ENCODE measurements at regions not wholly inside any gene's neighbourhood (a gene's known extent, or its start where the extent isn't known, plus 50 kb on each side); places are given as distances from the start of the nearest gene placed in this dataset.

DNA sequence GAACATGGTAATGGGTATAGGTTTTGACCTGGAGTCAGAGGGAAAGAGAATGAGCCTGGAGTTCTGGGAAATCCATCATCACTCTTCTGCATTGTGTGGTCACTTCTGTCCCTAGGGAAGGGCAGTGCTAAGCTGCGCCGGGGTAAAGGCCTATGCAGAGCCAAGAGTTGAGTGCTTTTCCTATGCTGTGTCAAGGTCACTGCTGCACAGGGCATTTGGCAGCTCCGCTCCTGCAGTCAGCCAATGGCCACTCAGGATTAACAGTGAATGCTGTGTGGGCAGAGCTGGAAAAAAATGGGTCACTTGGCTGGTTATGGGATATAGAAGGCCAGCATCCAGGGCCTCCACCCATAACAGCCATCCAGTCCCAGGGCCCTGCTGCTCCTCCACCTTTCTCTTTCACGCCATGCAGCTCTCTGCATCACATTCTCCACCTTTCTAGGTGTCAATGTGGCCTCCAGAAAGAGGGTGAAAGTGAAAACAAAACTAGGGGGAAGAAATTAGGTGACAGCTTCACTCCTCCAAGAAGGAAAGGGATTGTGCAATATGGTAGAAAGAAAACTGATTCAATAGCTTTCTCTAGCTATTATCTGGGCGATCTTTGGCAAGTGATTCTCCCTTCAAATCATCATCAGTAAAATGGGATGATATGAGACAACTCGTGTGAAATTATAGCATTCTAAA lies 279.3 kb upstream of the ANKRD55 start:
- Histone ChIP-seq H3K27me3 (replicated peaks) (no peaks in the 10 kb centered on the region), H3K27ac (no peak overlapping the region), H3K9me3 (replicated peaks) (no peaks in the 10 kb centered on the region), H3K4me3 (no peak overlapping the region), H3K36me3 (no peaks in the 10 kb centered on the region), H3K4me1 (replicated peaks) (0 out of 2 replicates have a peak, but pooled peaks cover 3% of the 10 kb centered on the region)
- DNase-seq (ENCODE audit: low read depth in 1 of 2, low spot score in 2 of 2): no peak

DNA sequence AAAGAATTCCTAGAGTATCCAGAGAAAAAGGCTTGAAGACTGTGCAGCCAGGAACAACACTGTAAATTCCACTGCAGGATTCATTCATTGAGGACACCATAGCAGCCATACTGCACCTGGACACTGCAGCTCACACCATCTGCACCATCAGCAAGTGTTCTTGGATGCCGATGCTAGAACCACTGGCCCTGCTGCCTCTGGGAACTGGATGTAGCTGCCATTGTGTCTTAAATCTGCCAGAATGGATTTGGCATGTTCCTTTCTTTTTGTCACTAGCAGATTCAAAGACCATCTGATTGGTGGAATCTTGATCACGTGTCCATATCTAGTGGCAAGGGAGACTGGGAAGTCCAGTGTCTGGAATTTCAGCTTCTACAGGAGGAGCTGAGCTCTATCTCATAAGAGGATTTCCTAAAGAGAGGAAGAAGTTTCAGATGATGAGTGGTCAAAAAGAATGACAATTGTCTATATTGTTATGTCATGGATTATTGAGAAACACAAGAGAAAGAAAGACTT lies 278.3 kb upstream of the ANKRD55 start:
- no peaks in the 10 kb centered on the region for H3K27me3 ChIP-seq (replicated peaks)
- no peaks in the 10 kb centered on the region for H3K36me3 ChIP-seq
- H3K4me1 ChIP-seq (replicated peaks): 0 out of 2 replicates have a peak, but pooled peaks cover 3% of the 10 kb centered on the region
- no peak overlapping the region for H3K4me3 ChIP-seq
- H3K9me3 ChIP-seq (replicated peaks): no peaks in the 10 kb centered on the region
- DNase-seq (ENCODE audit: low read depth in 1 of 2, low spot score in 2 of 2): no peak
- no peak overlapping the region for H3K27ac ChIP-seq

DNA sequence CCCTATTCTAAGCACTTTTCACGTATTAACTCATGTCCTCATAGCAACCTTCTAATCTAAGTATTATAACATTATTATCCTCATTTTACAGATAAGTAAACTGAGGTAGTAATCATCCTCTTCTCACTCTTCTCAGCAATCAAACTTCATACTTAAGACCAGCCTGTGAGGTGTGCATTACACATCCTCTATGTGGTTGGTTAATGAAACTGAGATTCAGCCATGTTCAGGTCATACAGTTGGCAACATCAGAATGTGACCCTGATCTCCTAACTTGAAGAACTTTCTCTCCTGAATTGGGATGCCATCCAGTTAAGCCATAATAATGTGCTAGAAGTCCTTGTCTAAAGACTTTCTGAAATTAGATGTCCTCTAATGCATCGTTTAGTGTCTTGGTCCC lies 275.1 kb upstream of the ANKRD55 start:
- Histone ChIP-seq H3K9me3 (replicated peaks) (no peaks in the 10 kb centered on the region), H3K27ac (no peak overlapping the region), H3K4me1 (replicated peaks) (no peaks in the 10 kb centered on the region), H3K36me3 (no peaks in the 10 kb centered on the region), H3K27me3 (replicated peaks) (no peaks in the 10 kb centered on the region), H3K4me3 (no peak overlapping the region)
- no peak for DNase-seq (ENCODE audit: low read depth in 1 of 2, low spot score in 2 of 2)

DNA sequence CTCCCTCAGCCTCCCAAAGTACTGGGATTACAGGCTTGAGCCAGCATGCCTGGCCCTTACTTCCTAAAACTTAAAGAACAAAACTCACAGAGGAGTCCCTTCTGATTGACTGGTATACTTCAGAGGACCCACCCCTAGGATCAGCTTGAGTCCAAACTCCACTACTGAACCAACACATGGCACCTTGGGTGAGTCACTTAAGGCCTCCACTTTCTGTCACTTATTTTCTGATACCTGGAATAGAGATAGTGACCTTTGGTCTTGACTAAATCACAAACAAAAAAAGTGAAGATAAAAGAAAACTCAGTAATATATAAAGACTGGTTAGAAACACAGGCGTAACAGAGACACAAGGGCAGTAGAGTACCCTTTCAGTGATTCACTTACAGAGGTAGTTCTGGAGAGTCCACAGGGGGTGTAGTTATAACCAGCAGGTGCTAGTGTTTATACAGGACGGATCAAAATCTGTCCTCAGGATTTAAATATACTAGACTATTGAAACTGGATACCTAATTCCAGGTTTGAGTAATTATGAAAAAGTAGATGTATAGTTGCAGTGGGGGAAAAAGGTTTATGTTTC lies 274.3 kb upstream of the ANKRD55 start:
- Histone ChIP-seq H3K9me3 (replicated peaks) (no peaks in the 10 kb centered on the region), H3K4me1 (replicated peaks) (no peaks in the 10 kb centered on the region), H3K36me3 (no peaks in the 10 kb centered on the region), H3K27me3 (replicated peaks) (no peaks in the 10 kb centered on the region), H3K27ac (no peak overlapping the region), H3K4me3 (no peak overlapping the region)
- no peak for DNase-seq (ENCODE audit: low read depth in 1 of 2, low spot score in 2 of 2)

DNA sequence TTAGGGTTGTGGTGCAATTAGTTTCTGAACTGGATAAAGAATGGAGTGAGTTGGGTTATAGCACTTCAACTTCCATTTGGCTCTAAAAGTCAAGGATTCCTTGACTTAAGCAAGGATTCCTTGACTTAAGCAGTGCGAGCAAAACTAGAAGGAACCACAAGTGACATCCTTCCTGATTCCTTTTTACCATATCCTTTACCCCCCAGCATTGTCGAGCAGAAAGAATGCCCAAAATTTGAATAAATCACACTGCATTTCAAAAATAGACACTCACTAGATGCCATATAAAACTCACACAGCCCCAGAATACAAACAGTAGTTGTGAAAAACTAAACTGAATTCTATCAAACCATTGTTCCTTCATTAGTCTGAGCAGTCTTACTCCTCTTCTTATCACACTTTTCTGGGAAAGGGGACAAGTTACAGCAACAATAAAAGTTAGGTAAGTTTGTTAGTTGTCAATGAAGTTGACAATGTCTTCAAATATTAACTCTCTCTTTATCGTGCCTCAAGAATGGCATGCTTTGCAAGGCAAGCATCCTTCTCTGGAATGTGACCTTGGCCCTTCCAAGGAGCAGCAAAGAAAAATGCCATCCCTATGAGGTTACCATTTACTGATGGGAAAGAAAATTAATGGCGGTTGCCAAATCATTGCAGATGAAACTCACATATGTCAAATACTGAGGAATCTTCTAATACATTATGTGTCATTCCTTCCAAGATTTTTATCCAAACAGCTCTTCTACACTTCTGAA lies 273.3 kb upstream of the ANKRD55 start:
- H3K4me1 ChIP-seq (replicated peaks): no peaks in the 10 kb centered on the region
- no peak for DNase-seq (ENCODE audit: low read depth in 1 of 2, low spot score in 2 of 2)
- no peaks in the 10 kb centered on the region for H3K9me3 ChIP-seq (replicated peaks)
- no peak overlapping the region for H3K27ac ChIP-seq
- no peaks in the 10 kb centered on the region for H3K27me3 ChIP-seq (replicated peaks)
- H3K36me3 ChIP-seq: no peaks in the 10 kb centered on the region
- H3K4me3 ChIP-seq: no peak overlapping the region

DNA sequence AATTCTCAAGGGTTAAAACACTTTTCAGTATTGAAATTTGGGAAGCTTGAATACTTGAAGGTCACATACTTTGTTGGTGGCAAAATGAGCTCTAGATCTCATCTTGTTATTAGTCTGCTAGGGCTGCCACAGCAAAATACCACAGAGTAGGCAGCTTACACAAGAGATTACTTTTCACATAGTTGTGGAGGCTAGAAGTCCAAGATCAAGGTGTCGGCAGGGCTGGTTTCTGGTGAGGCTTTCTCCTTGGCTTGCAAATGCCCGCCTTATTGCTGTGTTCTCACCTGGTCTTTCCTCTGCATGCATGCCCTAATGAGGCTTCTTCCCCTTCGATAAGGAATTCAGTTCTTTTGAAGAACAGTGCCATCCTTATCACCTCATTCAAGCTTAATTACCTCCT lies 270.8 kb upstream of the ANKRD55 start:
- no peaks in the 10 kb centered on the region for H3K27me3 ChIP-seq (replicated peaks)
- H3K4me1 ChIP-seq (replicated peaks): no peaks in the 10 kb centered on the region
- H3K27ac ChIP-seq: no peak overlapping the region
- H3K4me3 ChIP-seq: no peak overlapping the region
- no peaks in the 10 kb centered on the region for H3K9me3 ChIP-seq (replicated peaks)
- H3K36me3 ChIP-seq: no peaks in the 10 kb centered on the region
- DNase-seq (ENCODE audit: low read depth in 1 of 2, low spot score in 2 of 2): no peak

DNA sequence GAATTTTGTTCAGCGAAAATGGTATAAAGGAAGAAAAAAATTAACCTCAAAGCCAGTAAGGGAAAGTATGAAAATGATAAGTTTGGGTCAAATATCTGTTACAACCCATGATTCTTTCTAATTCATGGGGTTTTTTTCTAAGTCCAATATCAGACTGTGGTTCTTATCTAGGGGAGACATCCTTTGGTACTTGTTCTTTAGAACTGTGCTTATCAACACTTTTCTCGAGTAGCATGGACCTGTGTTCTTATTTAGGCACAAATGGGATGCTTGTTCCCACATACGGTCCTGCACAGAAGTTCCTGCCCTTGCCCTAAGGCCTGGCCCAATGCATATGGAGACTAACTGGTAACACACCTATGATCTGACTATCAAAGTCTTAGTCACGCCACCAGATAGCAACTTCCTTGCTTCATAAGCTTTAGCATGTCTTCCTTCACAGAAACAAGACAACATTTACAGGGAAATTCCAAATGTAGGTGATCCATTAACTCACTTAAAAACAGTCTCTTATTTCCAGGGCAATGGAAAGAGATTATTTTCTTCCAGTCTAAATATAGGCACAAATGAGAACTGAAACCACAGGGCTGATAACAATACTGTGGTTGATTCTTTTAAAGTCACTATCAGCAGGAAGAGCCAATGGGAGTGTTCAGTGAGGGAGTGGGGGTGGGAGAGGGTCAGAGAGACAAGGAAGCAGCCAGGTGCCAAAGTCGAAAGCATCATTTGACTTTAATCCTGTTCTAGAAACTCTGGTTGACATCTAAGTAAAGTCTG lies 268.8 kb upstream of the ANKRD55 start:
- no peaks in the 10 kb centered on the region for H3K36me3 ChIP-seq
- no peak for DNase-seq (ENCODE audit: low read depth in 1 of 2, low spot score in 2 of 2)

DNA sequence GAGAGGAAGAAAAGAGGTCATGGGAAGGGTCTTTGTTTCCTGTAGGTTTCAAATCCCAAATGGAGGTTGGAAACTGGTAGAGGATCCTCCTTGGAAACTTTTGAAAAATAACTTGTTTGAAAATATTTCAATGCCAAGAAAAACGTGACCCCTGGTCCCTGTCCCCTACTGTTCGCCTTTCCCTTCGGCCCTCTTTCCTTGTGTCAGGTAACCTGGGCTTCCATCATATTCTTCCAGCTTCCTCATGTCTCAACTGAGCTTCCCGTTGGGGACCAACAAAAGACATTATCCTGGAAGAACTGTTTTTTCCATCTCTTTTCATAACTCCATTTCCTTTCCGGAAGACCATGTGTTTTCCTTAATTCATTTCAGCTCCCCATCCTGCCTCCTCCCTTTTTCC lies 266.8 kb upstream of the ANKRD55 start:
- Histone ChIP-seq H3K36me3 (no peaks in the 10 kb centered on the region), H3K27me3 (replicated peaks) (no peaks in the 10 kb centered on the region), H3K27ac (no peak overlapping the region), H3K9me3 (replicated peaks) (no peaks in the 10 kb centered on the region), H3K4me3 (no peak overlapping the region), H3K4me1 (replicated peaks) (peaks cover 9% of the 10 kb centered on the region)
- no peak for DNase-seq (ENCODE audit: low read depth in 1 of 2, low spot score in 2 of 2)

More for the DNA sequence above, 268.8 kb upstream of the ANKRD55 start:
- H3K4me3 ChIP-seq: no peak overlapping the region
- no peaks in the 10 kb centered on the region for H3K9me3 ChIP-seq (replicated peaks)
- H3K4me1 ChIP-seq (replicated peaks): peaks cover 2% of the 10 kb centered on the region
- no peak overlapping the region for H3K27ac ChIP-seq
- H3K27me3 ChIP-seq (replicated peaks): no peaks in the 10 kb centered on the region

DNA sequence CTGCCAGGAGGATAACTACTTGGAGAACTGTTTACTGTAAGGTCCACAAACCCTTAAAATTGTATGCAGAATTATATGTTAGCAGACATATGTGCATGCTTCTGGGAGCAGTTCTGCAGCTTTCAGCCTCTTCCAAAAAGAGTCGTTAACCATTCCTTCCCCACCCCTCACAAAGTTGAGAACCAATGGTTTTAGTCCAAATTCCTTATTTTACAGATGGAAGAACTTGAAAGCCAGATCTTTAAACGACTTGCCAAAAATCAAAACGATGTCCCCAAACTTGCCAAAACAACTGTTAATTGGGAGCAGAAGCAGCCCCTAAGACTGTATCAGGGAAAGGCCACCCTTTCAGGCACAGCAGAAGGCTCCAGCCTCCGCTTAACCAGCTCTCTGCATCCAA lies 266.4 kb upstream of the ANKRD55 start:
- Histone ChIP-seq H3K4me3 (no peak overlapping the region), H3K27me3 (replicated peaks) (no peaks in the 10 kb centered on the region), H3K36me3 (no peaks in the 10 kb centered on the region), H3K9me3 (replicated peaks) (no peaks in the 10 kb centered on the region), H3K4me1 (replicated peaks) (peaks cover 11% of the 10 kb centered on the region), H3K27ac (no peak overlapping the region)
- DNase-seq (ENCODE audit: low read depth in 1 of 2, low spot score in 2 of 2): no peak

DNA sequence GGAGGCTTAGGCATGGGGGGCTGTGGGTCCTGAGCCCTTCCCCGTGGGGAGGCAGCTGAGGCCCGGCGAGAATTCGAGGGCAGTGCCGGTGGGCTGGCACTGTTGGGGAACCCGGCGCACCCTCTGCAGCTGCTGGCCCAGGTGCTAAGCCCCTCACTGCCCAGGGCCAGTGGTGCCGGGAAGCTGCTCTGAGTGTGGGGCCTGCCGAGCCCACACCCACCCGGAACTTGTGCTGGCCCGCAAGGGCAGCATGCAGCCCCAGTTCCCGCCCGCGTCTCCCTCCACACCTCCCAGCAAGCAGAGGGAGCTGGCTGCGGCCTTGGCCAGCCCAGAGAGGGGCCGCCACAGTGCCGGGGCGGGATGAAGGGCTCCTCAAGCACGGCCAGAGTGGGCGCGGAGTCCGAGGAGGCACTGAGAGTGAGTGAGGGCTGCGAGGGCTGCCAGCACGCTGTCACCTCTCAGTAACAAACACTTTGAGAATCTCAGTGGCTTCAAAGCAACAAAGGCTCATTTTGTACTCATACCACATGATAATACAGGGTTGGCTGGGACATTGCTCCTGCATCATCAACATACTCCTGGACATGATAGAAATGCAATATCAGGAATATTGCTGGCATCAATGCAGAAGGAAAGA lies 265.7 kb upstream of the ANKRD55 start:
- no peak overlapping the region for H3K4me3 ChIP-seq
- no peak for DNase-seq (ENCODE audit: low read depth in 1 of 2, low spot score in 2 of 2)
- H3K9me3 ChIP-seq (replicated peaks): no peaks in the 10 kb centered on the region
- no peaks in the 10 kb centered on the region for H3K36me3 ChIP-seq
- H3K27ac ChIP-seq: no peak overlapping the region
- H3K4me1 ChIP-seq (replicated peaks): peaks cover 14% of the 10 kb centered on the region
- H3K27me3 ChIP-seq (replicated peaks): no peaks in the 10 kb centered on the region

DNA sequence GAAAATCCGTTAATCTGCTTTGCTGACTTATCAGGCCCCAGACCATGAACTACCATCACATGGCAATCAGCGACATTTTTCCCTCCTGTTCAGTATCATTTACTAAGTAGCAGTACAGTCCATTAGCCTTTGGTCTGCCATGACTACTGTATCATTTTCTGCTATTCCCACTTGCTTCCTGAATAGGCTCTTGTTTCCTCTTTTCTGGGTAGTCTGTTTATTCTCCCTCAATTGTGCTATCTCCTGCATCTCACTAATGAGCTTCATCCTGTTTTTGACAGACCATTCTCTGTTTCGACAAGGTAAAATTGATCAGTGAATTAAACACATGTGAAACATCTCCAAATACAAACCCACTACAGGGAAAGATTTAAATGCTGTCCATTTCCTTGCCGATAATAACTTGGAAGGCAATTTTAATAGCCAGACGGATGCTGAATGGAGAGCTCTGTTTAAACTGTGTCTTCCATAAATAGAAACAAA lies 263.5 kb upstream of the ANKRD55 start:
- Histone ChIP-seq H3K27ac (no peak overlapping the region), H3K4me3 (no peak overlapping the region), H3K27me3 (replicated peaks) (no peaks in the 10 kb centered on the region), H3K4me1 (replicated peaks) (peaks cover 14% of the 10 kb centered on the region), H3K9me3 (replicated peaks) (no peaks in the 10 kb centered on the region), H3K36me3 (no peaks in the 10 kb centered on the region)
- no peak for DNase-seq (ENCODE audit: low read depth in 1 of 2, low spot score in 2 of 2)

DNA sequence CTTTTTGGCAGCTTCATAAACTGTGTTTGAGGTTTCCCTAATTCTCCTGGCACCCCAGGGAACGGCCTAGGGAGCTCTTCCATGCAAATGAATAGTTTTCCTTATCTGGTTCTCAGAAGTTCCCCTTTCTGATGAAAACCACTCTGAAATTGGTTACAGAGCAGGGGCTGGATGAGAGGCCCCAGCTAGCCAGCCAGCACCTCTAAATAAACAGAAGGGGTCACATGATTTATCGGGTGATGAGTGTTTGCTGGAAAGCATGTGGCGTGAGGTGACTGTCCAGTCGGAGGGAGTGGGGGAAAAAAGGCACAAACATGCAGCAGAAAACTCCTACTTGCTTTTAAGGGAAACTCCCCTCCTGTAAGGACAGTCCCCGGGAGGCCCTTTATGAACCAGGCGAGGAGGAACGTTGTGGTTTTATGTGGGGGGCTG lies 261.2 kb upstream of the ANKRD55 start:
- Histone ChIP-seq H3K27ac (no peak overlapping the region), H3K36me3 (no peaks in the 10 kb centered on the region), H3K4me1 (replicated peaks) (peaks cover 14% of the 10 kb centered on the region), H3K4me3 (no peak overlapping the region), H3K27me3 (replicated peaks) (no peaks in the 10 kb centered on the region), H3K9me3 (replicated peaks) (no peaks in the 10 kb centered on the region)
- DNase-seq (ENCODE audit: low read depth in 1 of 2, low spot score in 2 of 2): no peak

DNA sequence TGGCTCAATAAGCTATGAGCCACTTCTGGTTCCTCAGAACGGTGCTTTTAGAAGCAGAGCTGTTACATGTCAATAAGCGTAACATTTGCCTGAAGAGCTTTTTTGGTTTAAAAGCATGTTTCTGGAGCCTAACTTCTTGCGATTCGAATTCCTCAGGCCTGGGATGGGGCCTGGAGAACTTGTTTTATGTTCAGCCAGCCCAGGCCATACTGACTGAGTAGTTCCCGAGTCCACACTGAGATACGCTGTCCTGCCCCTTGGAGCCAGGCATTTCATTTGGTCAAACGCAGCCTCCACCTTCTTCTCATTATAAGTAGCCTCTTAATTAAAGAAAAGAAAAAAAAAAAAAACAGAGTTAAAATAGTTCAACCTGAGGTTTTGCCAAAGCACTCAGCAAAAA lies 260.6 kb upstream of the ANKRD55 start:
- Histone ChIP-seq H3K27ac (no peak overlapping the region), H3K9me3 (replicated peaks) (no peaks in the 10 kb centered on the region), H3K36me3 (no peaks in the 10 kb centered on the region), H3K4me3 (no peak overlapping the region), H3K4me1 (replicated peaks) (peaks cover 14% of the 10 kb centered on the region), H3K27me3 (replicated peaks) (no peaks in the 10 kb centered on the region)
- DNase-seq (ENCODE audit: low read depth in 1 of 2, low spot score in 2 of 2): no peak
